ENCODE measurements at regions not wholly inside any gene's neighbourhood (a gene's known extent, or its start where the extent isn't known, plus 50 kb on each side); places are given as distances from the start of the nearest gene placed in this dataset.

DNA sequence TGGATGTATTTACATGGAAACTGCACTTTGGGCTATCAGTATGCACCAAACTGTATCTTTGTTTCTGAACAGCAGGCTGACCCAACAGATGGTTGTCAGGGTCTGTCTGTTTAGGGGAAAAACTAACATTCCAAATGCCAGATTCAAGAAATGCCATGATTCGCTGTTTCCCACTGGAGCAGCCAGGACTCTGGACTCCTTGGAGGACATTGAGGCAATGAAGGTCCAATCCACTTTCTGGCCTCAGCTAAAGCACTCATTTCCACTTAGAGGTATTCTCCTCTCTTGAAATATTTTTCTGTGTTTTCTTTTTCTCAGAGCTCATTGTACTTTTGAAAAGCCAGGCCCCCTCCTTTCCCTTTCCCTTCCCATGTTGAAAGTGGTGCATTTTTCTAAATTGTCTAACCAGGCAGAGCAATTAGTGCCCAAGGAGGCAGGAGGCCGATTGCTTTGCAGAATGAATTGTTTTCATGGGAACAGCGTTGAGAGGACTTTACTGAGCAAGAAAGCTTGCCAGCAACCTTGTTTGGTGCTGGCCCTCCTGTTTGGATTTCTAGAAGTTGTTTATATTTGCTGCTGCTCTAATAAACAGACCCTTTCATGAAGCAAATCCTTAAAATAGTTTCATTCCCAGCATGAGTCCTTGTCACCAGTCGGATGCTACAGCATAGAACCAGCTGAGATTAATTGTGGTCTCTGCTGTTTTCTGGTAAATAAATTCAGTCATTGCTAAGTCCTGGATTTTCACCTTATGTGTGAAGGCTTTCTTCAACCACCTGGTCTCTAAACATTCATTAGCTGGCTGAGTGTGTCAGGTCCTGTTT is 132.8 kb upstream of the TAF11L2 start:
- no peak overlapping the region for H3K4me3 ChIP-seq
- whole genome bisulfite sequencing, 2 donors, result 40 to 53% methylated on average over 4 of the region's 4 CpGs
- no peaks in the 10 kb centered on the region for H3K4me1 ChIP-seq
- H3K9me3 ChIP-seq, result no peaks in the 10 kb centered on the region
- TF ChIP-seq, protein P1, sequence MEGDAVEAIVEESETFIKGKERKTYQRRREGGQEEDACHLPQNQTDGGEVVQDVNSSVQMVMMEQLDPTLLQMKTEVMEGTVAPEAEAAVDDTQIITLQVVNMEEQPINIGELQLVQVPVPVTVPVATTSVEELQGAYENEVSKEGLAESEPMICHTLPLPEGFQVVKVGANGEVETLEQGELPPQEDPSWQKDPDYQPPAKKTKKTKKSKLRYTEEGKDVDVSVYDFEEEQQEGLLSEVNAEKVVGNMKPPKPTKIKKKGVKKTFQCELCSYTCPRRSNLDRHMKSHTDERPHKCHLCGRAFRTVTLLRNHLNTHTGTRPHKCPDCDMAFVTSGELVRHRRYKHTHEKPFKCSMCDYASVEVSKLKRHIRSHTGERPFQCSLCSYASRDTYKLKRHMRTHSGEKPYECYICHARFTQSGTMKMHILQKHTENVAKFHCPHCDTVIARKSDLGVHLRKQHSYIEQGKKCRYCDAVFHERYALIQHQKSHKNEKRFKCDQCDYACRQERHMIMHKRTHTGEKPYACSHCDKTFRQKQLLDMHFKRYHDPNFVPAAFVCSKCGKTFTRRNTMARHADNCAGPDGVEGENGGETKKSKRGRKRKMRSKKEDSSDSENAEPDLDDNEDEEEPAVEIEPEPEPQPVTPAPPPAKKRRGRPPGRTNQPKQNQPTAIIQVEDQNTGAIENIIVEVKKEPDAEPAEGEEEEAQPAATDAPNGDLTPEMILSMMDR (IDR thresholded peaks at IDR 0.05), result no peak
- TF ChIP-seq POLR2A (IDR thresholded peaks at IDR 0.05), result no peak
- no peak for TF ChIP-seq EP300 (IDR thresholded peaks at IDR 0.05)
- H3K27me3 ChIP-seq, result no peaks in the 10 kb centered on the region
- H3K27ac ChIP-seq, result no peak overlapping the region
- no peaks in the 10 kb centered on the region for H3K36me3 ChIP-seq
- no peak for DNase-seq (ENCODE audit: low spot score in 2 of 2)

- DNase-seq (ENCODE audit: low spot score in 2 of 2), result no peak
- no peaks in the 10 kb centered on the region for H3K27me3 ChIP-seq
- TF ChIP-seq EP300 (IDR thresholded peaks at IDR 0.05) (no peak), POLR2A (IDR thresholded peaks at IDR 0.05) (no peak)
- TF ChIP-seq, protein P1 (IDR thresholded peaks at IDR 0.05), result no peak
- H3K36me3 ChIP-seq, result no peaks in the 10 kb centered on the region
- WGBS, 2 donors, result 58 to 65% methylated on average over 7 of the region's 7 CpGs
- no peak overlapping the region for H3K4me3 ChIP-seq
- no peak overlapping the region for H3K27ac ChIP-seq
- no peaks in the 10 kb centered on the region for H3K9me3 ChIP-seq
- no peaks in the 10 kb centered on the region for H3K4me1 ChIP-seq
Measured at GRCh38 chr5:17365811-17366138, 132.3 kb upstream of the TAF11L2 start.

DNA sequence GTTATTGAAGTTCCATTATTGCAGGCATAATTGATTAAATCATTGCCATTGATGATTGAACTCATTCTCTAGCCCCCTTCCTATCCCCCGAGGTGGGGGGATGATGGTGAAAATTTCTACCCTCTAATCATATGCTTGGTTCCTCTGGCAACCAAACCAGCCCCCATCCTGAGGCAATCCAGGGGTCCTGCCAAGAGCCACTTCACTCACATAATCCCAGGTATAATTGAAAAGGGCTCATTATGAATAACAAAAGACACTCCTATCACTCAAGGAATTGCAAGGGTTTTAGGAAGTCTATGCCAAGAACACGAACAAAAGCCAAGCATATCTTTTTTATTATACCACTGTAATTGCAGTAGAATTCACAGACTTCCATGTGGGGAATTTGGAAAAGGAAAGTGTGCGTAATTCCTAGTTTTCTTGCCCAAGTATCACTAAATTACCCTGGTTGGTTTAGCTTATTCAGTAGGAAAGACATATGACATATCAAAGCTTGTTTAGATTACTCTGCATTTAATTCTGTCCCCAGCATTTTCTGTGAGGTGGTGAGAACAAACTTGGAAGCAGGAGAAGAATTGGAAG is 130.7 kb upstream of the TAF11L2 start:
- H3K36me3 ChIP-seq, result no peaks in the 10 kb centered on the region
- no peak overlapping the region for H3K4me3 ChIP-seq
- no peaks in the 10 kb centered on the region for H3K9me3 ChIP-seq
- no peaks in the 10 kb centered on the region for H3K4me1 ChIP-seq
- no peak for DNase-seq (ENCODE audit: low spot score in 2 of 2)
- 62 to 69% methylated on average over 3 of the region's 3 CpGs for WGBS, 2 donors
- no peaks in the 10 kb centered on the region for H3K27me3 ChIP-seq
- TF ChIP-seq, protein P1 (IDR thresholded peaks at IDR 0.05), result no peak
- no peak for TF ChIP-seq EP300 (IDR thresholded peaks at IDR 0.05)
- TF ChIP-seq POLR2A (IDR thresholded peaks at IDR 0.05), result no peak
- H3K27ac ChIP-seq, result no peak overlapping the region

DNA sequence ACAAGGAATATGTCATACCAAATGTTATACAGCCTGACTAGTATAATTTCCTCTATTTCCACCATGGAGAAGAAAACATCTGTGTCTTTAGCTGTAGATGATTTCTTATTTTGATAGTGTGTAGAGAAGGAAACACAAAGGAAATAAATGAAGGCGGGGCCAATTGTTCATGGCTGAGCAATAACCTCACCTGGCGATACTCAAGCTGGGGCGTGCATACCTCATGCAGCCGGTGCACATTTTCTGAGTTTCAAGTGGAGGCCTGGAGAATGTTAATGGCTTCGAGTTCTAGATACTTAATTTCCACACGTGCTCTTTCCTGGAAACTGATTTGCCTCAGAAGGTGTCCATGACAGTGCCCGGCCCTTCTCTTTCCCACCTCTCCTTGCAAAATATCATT is 127.4 kb upstream of the TAF11L2 start:
- Histone ChIP-seq H3K9me3 (no peaks in the 10 kb centered on the region), H3K4me3 (no peak overlapping the region), H3K27me3 (no peaks in the 10 kb centered on the region), H3K27ac (no peak overlapping the region), H3K36me3 (no peaks in the 10 kb centered on the region), H3K4me1 (no peaks in the 10 kb centered on the region)
- DNase-seq (ENCODE audit: low spot score in 2 of 2), result no peak
- TF ChIP-seq, protein P1 (IDR thresholded peaks at IDR 0.05), result no peak
- no peak for TF ChIP-seq POLR2A (IDR thresholded peaks at IDR 0.05)
- no peak for TF ChIP-seq EP300 (IDR thresholded peaks at IDR 0.05)
- 86 to 88% methylated on average over 7 of the region's 7 CpGs for WGBS, 2 donors

- Histone ChIP-seq H3K27ac (no peak overlapping the region), H3K9me3 (no peaks in the 10 kb centered on the region), H3K4me1 (no peaks in the 10 kb centered on the region), H3K4me3 (no peak overlapping the region), H3K27me3 (no peaks in the 10 kb centered on the region), H3K36me3 (no peaks in the 10 kb centered on the region)
- no peak for DNase-seq (ENCODE audit: low spot score in 2 of 2)
- WGBS, 2 donors, result 33 to 36% methylated on average over 5 of the region's 5 CpGs
- TF ChIP-seq, protein P1 (IDR thresholded peaks at IDR 0.05), result no peak
- TF ChIP-seq EP300 (IDR thresholded peaks at IDR 0.05) (no peak), POLR2A (IDR thresholded peaks at IDR 0.05) (no peak)
Measured at GRCh38 chr5:17373406-17373805, 124.6 kb upstream of the TAF11L2 start.

Data from tibial nerve (tissue), 4 donors.